HL-60 (cell line): ENCODE measurements at regions not wholly inside any gene's neighbourhood (a gene's known extent, or its start where the extent isn't known, plus 50 kb on each side); places are given as distances from the start of the nearest gene placed in this dataset.

Experiments
- DNase-seq, 2 experiments: peaks; one replicate each; pipeline ENCODE4 v3.0.0-alpha.2; 2010 to 2020; ENCODE audit warnings: low read depth in 1 of 2, low spot score in 1 of 2
- H3K27ac ChIP-seq: fragments of 250-450 bp; sonication (Bioruptor Pico); replicated peaks from 2 replicates; pipeline ENCODE4 v1.5.1; 2020; ENCODE audit warnings: mild to moderate bottlenecking, moderate library complexity
- H3K27me3 ChIP-seq: fragments of 250-450 bp; sonication (Bioruptor Pico); 2 replicates; pipeline ENCODE4 v1.5.1; 2021; ENCODE audit warnings: mild to moderate bottlenecking, moderate library complexity; ENCODE audit not compliant: insufficient read depth, poor library complexity, severe bottlenecking
- H3K4me3 ChIP-seq: replicated peaks from 2 replicates; pipeline ENCODE4 v1.5.1; 2011; ENCODE audit warnings: mild to moderate bottlenecking, control low read depth, low read length; ENCODE audit not compliant: insufficient read depth
- CTCF ChIP-seq: IDR thresholded peaks from one replicate; pipeline ENCODE4 v1.5.1; 2011; ENCODE audit warnings: low read length, control low read depth, inconsistent platforms; ENCODE audit not compliant: insufficient read depth
- GABPA ChIP-seq: IDR thresholded peaks from 2 replicates; pipeline ENCODE4 v1.6.1; 2012; ENCODE audit warnings: low read depth
- POLR2AphosphoS5 ChIP-seq: IDR thresholded peaks from 2 replicates; pipeline ENCODE4 v1.6.1; 2012; ENCODE audit warnings: low read depth
- SPI1 ChIP-seq: IDR thresholded peaks from 2 replicates; pipeline ENCODE4 v1.6.1; 2012; ENCODE audit warnings: low read depth, mild to moderate bottlenecking, borderline replicate concordance
- TF ChIP-seq, protein P1 (sequence below): IDR thresholded peaks from 2 replicates; pipeline ENCODE4 v1.6.1; 2012; ENCODE audit warnings: low read depth; ENCODE audit not compliant: insufficient replicate concordance

DNA sequence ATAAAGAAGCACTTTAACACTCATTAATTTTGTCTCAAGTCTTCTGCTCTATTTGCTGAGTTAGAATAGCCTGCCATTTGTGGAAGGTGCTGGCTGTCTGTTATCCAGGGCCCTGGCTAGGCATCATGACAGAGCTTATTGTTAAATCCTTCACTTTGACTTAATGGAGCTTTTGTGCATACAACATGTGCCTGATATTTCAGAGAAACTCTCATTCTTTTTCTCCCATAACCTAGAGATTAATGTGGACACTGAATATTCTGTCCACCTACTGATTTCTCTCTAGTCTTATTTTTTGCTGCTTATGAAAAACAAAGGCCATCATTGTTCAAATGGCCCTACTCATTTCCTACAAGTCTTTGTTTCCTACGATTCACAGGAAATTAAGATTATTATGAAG is 383.1 kb upstream of the HTR2A start:
- H3K27me3 ChIP-seq: no peaks in the 10 kb centered on the region
- DNase-seq: no peak
- no peak for TF ChIP-seq SPI1
- no peak for TF ChIP-seq CTCF
- no peak for TF ChIP-seq POLR2AphosphoS5
- TF ChIP-seq, protein P1, sequence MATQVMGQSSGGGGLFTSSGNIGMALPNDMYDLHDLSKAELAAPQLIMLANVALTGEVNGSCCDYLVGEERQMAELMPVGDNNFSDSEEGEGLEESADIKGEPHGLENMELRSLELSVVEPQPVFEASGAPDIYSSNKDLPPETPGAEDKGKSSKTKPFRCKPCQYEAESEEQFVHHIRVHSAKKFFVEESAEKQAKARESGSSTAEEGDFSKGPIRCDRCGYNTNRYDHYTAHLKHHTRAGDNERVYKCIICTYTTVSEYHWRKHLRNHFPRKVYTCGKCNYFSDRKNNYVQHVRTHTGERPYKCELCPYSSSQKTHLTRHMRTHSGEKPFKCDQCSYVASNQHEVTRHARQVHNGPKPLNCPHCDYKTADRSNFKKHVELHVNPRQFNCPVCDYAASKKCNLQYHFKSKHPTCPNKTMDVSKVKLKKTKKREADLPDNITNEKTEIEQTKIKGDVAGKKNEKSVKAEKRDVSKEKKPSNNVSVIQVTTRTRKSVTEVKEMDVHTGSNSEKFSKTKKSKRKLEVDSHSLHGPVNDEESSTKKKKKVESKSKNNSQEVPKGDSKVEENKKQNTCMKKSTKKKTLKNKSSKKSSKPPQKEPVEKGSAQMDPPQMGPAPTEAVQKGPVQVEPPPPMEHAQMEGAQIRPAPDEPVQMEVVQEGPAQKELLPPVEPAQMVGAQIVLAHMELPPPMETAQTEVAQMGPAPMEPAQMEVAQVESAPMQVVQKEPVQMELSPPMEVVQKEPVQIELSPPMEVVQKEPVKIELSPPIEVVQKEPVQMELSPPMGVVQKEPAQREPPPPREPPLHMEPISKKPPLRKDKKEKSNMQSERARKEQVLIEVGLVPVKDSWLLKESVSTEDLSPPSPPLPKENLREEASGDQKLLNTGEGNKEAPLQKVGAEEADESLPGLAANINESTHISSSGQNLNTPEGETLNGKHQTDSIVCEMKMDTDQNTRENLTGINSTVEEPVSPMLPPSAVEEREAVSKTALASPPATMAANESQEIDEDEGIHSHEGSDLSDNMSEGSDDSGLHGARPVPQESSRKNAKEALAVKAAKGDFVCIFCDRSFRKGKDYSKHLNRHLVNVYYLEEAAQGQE: no peak
- TF ChIP-seq GABPA: no peak
- H3K4me3 ChIP-seq: no peak overlapping the region
- H3K27ac ChIP-seq: no peak overlapping the region

GRCh38 chr13:47277774-47278173 is 380.9 kb upstream of the HTR2A start:
- DNase-seq: no peak
- H3K4me3 ChIP-seq: no peak overlapping the region
- no peak for TF ChIP-seq CTCF
- TF ChIP-seq POLR2AphosphoS5: no peak
- TF ChIP-seq, protein P1: no peak
- TF ChIP-seq GABPA: no peak
- no peak for TF ChIP-seq SPI1
- no peaks in the 10 kb centered on the region for H3K27me3 ChIP-seq
- H3K27ac ChIP-seq: no peak overlapping the region

- no peak overlapping the region for H3K27ac ChIP-seq
- TF ChIP-seq, protein P1: no peak
- TF ChIP-seq GABPA: no peak
- no peak for TF ChIP-seq SPI1
- TF ChIP-seq CTCF: no peak
- no peak for TF ChIP-seq POLR2AphosphoS5
- no peak for DNase-seq
- no peaks in the 10 kb centered on the region for H3K27me3 ChIP-seq
- H3K4me3 ChIP-seq: no peak overlapping the region
These were observed 371.4 kb upstream of the HTR2A start for GRCh38 chr13:47268270-47268669.
